ENCODE measurements at regions not wholly inside any gene's neighbourhood (a gene's known extent, or its start where the extent isn't known, plus 50 kb on each side); places are given as distances from the start of the nearest gene placed in this dataset.

GRCh38 chr21:36640174-36640720 lies 58.7 kb upstream of the SIM2 start:
- H3K36me3 Mint-ChIP-seq (ENCODE audit: insufficient read depth, unreplicated experiment), result peaks cover 4% of the 10 kb centered on the region
- intact Hi-C loops (cut with micrococcal nuclease), result no loop called here
- H3K4me1 Mint-ChIP-seq (ENCODE audit: insufficient read depth, unreplicated experiment), result no peaks in the 10 kb centered on the region
- TF ChIP-seq, protein P1, sequence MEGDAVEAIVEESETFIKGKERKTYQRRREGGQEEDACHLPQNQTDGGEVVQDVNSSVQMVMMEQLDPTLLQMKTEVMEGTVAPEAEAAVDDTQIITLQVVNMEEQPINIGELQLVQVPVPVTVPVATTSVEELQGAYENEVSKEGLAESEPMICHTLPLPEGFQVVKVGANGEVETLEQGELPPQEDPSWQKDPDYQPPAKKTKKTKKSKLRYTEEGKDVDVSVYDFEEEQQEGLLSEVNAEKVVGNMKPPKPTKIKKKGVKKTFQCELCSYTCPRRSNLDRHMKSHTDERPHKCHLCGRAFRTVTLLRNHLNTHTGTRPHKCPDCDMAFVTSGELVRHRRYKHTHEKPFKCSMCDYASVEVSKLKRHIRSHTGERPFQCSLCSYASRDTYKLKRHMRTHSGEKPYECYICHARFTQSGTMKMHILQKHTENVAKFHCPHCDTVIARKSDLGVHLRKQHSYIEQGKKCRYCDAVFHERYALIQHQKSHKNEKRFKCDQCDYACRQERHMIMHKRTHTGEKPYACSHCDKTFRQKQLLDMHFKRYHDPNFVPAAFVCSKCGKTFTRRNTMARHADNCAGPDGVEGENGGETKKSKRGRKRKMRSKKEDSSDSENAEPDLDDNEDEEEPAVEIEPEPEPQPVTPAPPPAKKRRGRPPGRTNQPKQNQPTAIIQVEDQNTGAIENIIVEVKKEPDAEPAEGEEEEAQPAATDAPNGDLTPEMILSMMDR (IDR thresholded peaks at IDR 0.05; ENCODE audit: unreplicated experiment), result no peak
- no peaks in the 10 kb centered on the region for H3K27me3 Mint-ChIP-seq (ENCODE audit: insufficient read depth, unreplicated experiment)
- DNase-seq (ENCODE audit: unreplicated experiment), result no peak
- no TSS peak for BruUV-seq (replicated peaks)
- no peak overlapping the region for H3K4me3 Mint-ChIP-seq (ENCODE audit: unreplicated experiment)
- ChIA-PET CTCF (interaction anchor here (1.0 to 1.8 kb wide), 2 partner anchors 9 to 10 kb away, joined by 7 to 12 read pairs; no protein-coding TSS in a partner anchor), POLR2A (no interaction called here)
- no peak overlapping the region for H3K27ac Mint-ChIP-seq (ENCODE audit: low read depth, unreplicated experiment)
- H3K9me3 Mint-ChIP-seq (ENCODE audit: unreplicated experiment), result no peaks in the 10 kb centered on the region

DNA sequence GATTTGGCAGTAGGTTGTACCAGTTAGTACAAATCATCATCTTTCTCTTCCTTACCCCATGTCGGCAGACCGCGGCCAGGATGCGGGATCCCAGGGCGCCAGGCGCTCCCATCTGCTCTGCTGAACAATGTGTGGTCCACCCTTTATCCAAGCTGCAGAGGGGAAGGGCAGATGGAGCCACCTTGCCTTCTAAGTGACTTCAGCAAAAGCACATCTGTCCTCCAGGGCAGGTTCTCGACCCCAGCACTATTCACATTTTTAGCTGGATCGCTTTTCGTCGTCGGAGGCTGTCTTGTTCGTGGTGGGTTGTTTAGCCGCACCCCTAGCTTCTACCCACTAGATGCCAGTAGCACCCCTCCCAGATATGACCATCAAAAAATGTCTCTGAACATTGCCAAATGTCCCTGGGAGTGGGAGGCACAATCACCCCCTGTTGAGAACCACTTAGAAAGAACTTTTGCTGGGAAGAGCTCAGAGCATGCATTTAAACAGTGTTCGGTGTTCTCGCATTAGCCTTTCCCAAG lies 58.1 kb upstream of the SIM2 start:
- Mint-ChIP-seq H3K9me3 (ENCODE audit: unreplicated experiment) (no peaks in the 10 kb centered on the region), H3K27ac (ENCODE audit: low read depth, unreplicated experiment) (no peak overlapping the region), H3K27me3 (ENCODE audit: insufficient read depth, unreplicated experiment) (no peaks in the 10 kb centered on the region), H3K4me1 (ENCODE audit: insufficient read depth, unreplicated experiment) (no peaks in the 10 kb centered on the region), H3K36me3 (ENCODE audit: insufficient read depth, unreplicated experiment) (peaks cover 4% of the 10 kb centered on the region), H3K4me3 (ENCODE audit: unreplicated experiment) (no peak overlapping the region)
- BruUV-seq (replicated peaks), result no TSS peak
- DNase-seq (ENCODE audit: unreplicated experiment), result no peak
- ChIA-PET POLR2A (no interaction called here), CTCF (interaction anchor here (0.7 to 1.0 kb wide), 2 partner anchors 10 to 133 kb away, joined by 3 to 7 read pairs; no protein-coding TSS in a partner anchor)
- intact Hi-C loops (cut with micrococcal nuclease), result no loop called here
- TF ChIP-seq, protein P1 (IDR thresholded peaks at IDR 0.05; ENCODE audit: unreplicated experiment), result no peak

GRCh38 chr21:36641346-36641745 lies 57.6 kb upstream of the SIM2 start:
- no peaks in the 10 kb centered on the region for H3K27me3 Mint-ChIP-seq (ENCODE audit: insufficient read depth, unreplicated experiment)
- peaks cover 4% of the 10 kb centered on the region for H3K36me3 Mint-ChIP-seq (ENCODE audit: insufficient read depth, unreplicated experiment)
- no peak for DNase-seq (ENCODE audit: unreplicated experiment)
- no peaks in the 10 kb centered on the region for H3K9me3 Mint-ChIP-seq (ENCODE audit: unreplicated experiment)
- intact Hi-C loops (cut with micrococcal nuclease), result no loop called here
- TF ChIP-seq, protein P1 (IDR thresholded peaks at IDR 0.05; ENCODE audit: unreplicated experiment), result no peak
- no peaks in the 10 kb centered on the region for H3K4me1 Mint-ChIP-seq (ENCODE audit: insufficient read depth, unreplicated experiment)
- no peak overlapping the region for H3K27ac Mint-ChIP-seq (ENCODE audit: low read depth, unreplicated experiment)
- ChIA-PET CTCF (interaction anchor here (0.7 to 1.0 kb wide), 3 partner anchors 11 to 294 kb away, joined by 3 to 7 read pairs (median 3); no protein-coding TSS in a partner anchor), POLR2A (no interaction called here)
- H3K4me3 Mint-ChIP-seq (ENCODE audit: unreplicated experiment), result no peak overlapping the region
- no TSS peak for BruUV-seq (replicated peaks)

DNA sequence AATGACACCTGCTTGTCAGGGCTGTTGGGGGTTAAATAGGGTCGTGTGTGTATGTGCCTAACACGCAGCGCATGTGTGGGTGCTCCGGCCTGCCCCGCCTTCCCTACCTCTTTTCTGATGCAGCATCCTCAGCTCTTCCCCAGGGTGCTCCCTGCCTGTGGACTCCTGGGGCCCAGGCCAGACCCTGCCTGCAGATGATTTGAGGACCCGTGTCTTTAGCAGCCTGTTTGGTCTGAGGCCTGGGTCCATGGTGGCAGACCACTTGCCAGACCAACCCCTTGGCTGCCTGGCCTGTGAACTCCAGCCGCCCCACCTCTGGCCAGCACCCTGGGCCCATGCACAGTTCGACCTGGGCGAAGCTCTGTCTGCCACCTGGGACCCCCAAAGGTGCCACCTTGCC lies 57.0 kb upstream of the SIM2 start:
- Mint-ChIP-seq H3K4me1 (ENCODE audit: insufficient read depth, unreplicated experiment) (no peaks in the 10 kb centered on the region), H3K36me3 (ENCODE audit: insufficient read depth, unreplicated experiment) (peaks cover 4% of the 10 kb centered on the region), H3K27ac (ENCODE audit: low read depth, unreplicated experiment) (no peak overlapping the region), H3K9me3 (ENCODE audit: unreplicated experiment) (no peaks in the 10 kb centered on the region), H3K27me3 (ENCODE audit: insufficient read depth, unreplicated experiment) (no peaks in the 10 kb centered on the region), H3K4me3 (ENCODE audit: unreplicated experiment) (no peak overlapping the region)
- TF ChIP-seq, protein P1 (IDR thresholded peaks at IDR 0.05; ENCODE audit: unreplicated experiment), result no peak
- BruUV-seq (replicated peaks), result no TSS peak
- POLR2A ChIA-PET, result no interaction called here
- DNase-seq (ENCODE audit: unreplicated experiment), result no peak
- intact Hi-C loops (cut with micrococcal nuclease), result no loop called here
- CTCF ChIA-PET, result interaction anchor here (0.8 to 2.1 kb wide), 2 partner anchors 11 to 294 kb away, joined by 3 to 8 read pairs; no protein-coding TSS in a partner anchor

Measured in MCF 10A (cell line).